Stomach (tissue), 4 donors: ENCODE measurements at regions not wholly inside any gene's neighbourhood (a gene's known extent, or its start where the extent isn't known, plus 50 kb on each side); places are given as distances from the start of the nearest gene placed in this dataset.

Experiments used
- CTCF ChIP-seq, 7 experiments: fragments of 450-650 bp in 4 of 7; fragments of 200-600 bp in 3 of 7; sonication (generic) in 3 of 7; IDR thresholded peaks; one replicate each; pipeline ENCODE4 v1.5.1; 2016 to 2019; ENCODE audit warnings: antibody characterized with exemption in 7 of 7, control low read depth in 2 of 7, mild to moderate bottlenecking in 1 of 7
- EP300 ChIP-seq: sonication (generic); formaldehyde crosslinking; IDR thresholded peaks from one replicate; pipeline ENCODE4 v1.6.1; 2017; ENCODE audit warnings: antibody characterized with exemption
- POLR2A ChIP-seq, 4 donors: fragments of 450-650 bp; IDR thresholded peaks; one replicate each; pipeline ENCODE4 v1.6.1; 2016; ENCODE audit warnings: antibody characterized with exemption in 4 of 4, control low read depth in 2 of 4, mild to moderate bottlenecking in 1 of 4, moderate library complexity in 1 of 4
- POLR2AphosphoS5 ChIP-seq, 3 donors: sonication (generic); formaldehyde crosslinking; IDR thresholded peaks; one replicate each; pipeline ENCODE4 v1.6.1; 2016; ENCODE audit warnings: antibody characterized with exemption in 3 of 3

GRCh38 chr12:85550924-85551323 is 270.9 kb downstream of the ALX1 start:
- no peak for TF ChIP-seq CTCF (IDR thresholded peaks at IDR 0.05)
- TF ChIP-seq POLR2A (IDR thresholded peaks at IDR 0.05): no peak
- no peak for TF ChIP-seq EP300
- no peak for TF ChIP-seq POLR2AphosphoS5 (IDR thresholded peaks at IDR 0.05)
